Upper lobe of right lung (tissue), 1 donor: ENCODE measurements at regions not wholly inside any gene's neighbourhood (a gene's known extent, or its start where the extent isn't known, plus 50 kb on each side); places are given as distances from the start of the nearest gene placed in this dataset.
"Not testable (repeated sequence)": the region's sequence is repeated elsewhere in the genome, so short reads cannot be mapped to it uniquely, and the experiment has no call there.

ENCODE experiments used
- ATAC-seq: fragments of 200-7000 bp; cut with Tn5 transposase; one replicate; pipeline ENCODE4 v1.9.1; 2020; ENCODE audit warnings: mild to moderate bottlenecking, moderate library complexity
- DNase-seq: peaks from one replicate; pipeline ENCODE4 v3.0.0-alpha.2; 2020
- H3K27ac ChIP-seq: fragments of 200-600 bp; one replicate; pipeline ENCODE4 v1.8.0; 2022
- H3K27me3 ChIP-seq: fragments of 200-600 bp; one replicate; pipeline ENCODE4 v1.8.0; 2022; ENCODE audit warnings: mild to moderate bottlenecking
- H3K36me3 ChIP-seq: fragments of 200-600 bp; one replicate; pipeline ENCODE4 v1.8.0; 2022
- H3K4me1 ChIP-seq: fragments of 200-600 bp; one replicate; pipeline ENCODE4 v1.8.0; 2022
- H3K4me3 ChIP-seq: fragments of 200-600 bp; one replicate; pipeline ENCODE4 v1.8.0; 2022; ENCODE audit warnings: mild to moderate bottlenecking
- H3K9me3 ChIP-seq: fragments of 200-600 bp; one replicate; pipeline ENCODE4 v1.8.0; 2022
- intact Hi-C: fragments of 100-400 bp; cut with DNase I; formaldehyde crosslinking; loops from one replicate; pipeline ENCODE4 v1.11.0; 2022
- TF ChIP-seq, protein P1 (sequence below): fragments of 200-600 bp; IDR thresholded peaks from one replicate; pipeline ENCODE4 v1.8.0; 2022; ENCODE audit warnings: antibody characterized with exemption
- donor health status: DM: no; HTN: yes; CAD: no; lungs with severe emphysema.

DNA sequence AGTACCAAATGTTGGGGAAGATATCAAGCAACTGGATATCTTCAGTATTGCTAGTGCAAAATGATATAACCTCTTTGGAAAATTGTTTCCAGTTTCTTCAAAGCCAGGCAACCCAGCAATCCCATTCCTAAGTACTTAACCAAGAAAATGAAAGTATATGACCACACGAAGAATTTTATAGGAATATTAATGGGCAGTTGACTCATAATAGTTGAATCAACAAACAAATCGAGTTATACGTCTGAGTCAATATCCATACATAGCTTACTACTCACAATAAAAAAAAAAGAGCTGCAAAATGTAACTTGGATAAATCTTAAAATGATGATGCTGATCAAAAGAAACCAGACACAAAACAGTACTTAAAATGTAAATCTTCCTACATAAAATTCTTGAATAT, 810.4 kb downstream of the METTL4 start:
- intact Hi-C loops = no loop called here
- no peak overlapping the region for H3K4me3 ChIP-seq

DNA sequence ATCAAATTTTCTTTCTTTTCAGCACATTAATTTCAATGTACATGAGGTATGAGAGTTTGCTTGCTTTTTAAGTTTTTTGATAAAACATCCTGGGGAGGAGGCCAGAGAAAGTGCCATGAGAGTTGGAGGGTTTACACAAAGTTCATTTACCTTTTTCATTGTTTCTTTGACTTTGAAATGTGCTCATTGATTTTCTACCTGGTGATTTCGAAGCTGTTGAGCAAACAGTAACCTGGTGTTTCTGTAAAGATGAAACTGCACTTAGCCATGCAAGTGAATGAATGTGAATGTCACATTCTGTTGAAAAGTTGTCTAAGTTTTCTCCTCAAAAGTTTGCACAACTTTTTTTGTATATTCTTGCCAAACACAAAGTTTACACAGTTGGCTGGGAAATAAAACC, 797.0 kb downstream of the METTL4 start:
- Histone ChIP-seq H3K36me3 (no peaks in the 10 kb centered on the region), H3K27ac (no peak overlapping the region), H3K27me3 (no peaks in the 10 kb centered on the region), H3K9me3 (no peaks in the 10 kb centered on the region), H3K4me1 (no peaks in the 10 kb centered on the region), H3K4me3 (no peak overlapping the region)
- intact Hi-C loops = no loop called here
- TF ChIP-seq, protein P1, sequence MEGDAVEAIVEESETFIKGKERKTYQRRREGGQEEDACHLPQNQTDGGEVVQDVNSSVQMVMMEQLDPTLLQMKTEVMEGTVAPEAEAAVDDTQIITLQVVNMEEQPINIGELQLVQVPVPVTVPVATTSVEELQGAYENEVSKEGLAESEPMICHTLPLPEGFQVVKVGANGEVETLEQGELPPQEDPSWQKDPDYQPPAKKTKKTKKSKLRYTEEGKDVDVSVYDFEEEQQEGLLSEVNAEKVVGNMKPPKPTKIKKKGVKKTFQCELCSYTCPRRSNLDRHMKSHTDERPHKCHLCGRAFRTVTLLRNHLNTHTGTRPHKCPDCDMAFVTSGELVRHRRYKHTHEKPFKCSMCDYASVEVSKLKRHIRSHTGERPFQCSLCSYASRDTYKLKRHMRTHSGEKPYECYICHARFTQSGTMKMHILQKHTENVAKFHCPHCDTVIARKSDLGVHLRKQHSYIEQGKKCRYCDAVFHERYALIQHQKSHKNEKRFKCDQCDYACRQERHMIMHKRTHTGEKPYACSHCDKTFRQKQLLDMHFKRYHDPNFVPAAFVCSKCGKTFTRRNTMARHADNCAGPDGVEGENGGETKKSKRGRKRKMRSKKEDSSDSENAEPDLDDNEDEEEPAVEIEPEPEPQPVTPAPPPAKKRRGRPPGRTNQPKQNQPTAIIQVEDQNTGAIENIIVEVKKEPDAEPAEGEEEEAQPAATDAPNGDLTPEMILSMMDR = no peak
- DNase-seq (no peak), ATAC-seq (no peak)

More for the DNA sequence above, 810.4 kb downstream of the METTL4 start:
- no peak for DNase-seq
- H3K27ac ChIP-seq = no peak overlapping the region
- ATAC-seq = no peak
- no peaks in the 10 kb centered on the region for H3K4me1 ChIP-seq
- no peaks in the 10 kb centered on the region for H3K9me3 ChIP-seq
- no peaks in the 10 kb centered on the region for H3K36me3 ChIP-seq
- H3K27me3 ChIP-seq = no peaks in the 10 kb centered on the region
- TF ChIP-seq, protein P1 = no peak

DNA sequence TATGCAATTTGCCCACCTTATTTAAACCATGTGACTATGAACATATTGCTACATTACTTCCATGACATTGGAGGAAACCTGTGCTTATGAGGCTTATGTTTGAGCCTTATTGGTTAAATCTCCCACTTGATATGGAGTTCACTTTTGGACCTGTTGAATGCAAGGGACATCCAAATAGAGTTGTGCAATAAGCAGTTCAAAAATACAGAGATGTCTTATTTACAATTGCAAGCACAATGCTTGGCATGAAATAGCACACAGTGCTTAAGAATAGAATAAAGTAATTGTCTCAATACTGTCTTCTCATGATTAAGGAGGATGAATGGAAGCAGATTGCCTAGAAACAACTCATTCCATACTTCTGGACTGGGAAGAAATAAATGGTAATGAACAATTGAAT, 793.5 kb downstream of the METTL4 start:
- Histone ChIP-seq H3K27ac (no peak overlapping the region), H3K9me3 (no peaks in the 10 kb centered on the region), H3K36me3 (no peaks in the 10 kb centered on the region), H3K27me3 (no peaks in the 10 kb centered on the region), H3K4me1 (no peaks in the 10 kb centered on the region), H3K4me3 (no peak overlapping the region)
- no peak for ATAC-seq
- intact Hi-C loops = no loop called here
- TF ChIP-seq, protein P1 = no peak
- no peak for DNase-seq

DNA sequence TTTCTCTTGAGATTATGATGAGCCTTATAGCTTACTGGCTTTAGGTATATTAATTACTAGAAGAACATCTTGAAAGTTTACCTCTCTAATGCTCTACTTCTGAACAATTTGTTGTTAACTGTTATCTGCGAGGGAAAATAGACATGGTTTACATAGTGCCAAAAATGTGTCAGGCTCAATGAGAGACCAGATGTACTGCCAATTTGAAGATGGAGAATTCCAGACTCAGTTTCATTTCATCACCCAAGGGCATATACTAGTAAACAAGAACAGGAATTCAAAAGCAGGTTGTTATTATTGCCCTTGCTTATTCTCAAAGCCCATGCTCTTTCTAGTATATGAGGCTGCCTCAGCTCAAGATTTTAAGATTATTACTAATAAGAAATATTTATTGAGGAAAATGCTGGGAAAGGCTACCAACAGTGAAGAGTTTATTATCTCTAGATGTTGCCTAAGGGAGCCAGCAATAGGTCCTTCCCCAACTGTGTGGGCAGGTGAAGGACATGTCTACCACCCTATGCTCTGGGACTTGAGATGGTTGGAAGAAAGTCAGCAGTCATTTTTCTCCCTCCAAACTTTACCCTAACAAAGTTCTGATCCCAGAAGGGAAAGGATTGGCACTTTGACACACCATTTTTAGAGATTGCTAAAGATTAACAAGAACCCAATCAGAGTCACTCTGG, 792.7 kb downstream of the METTL4 start:
- no peaks in the 10 kb centered on the region for H3K4me1 ChIP-seq
- no peaks in the 10 kb centered on the region for H3K36me3 ChIP-seq
- no peak overlapping the region for H3K4me3 ChIP-seq
- intact Hi-C loops = no loop called here
- no peak for ATAC-seq
- no peaks in the 10 kb centered on the region for H3K27me3 ChIP-seq
- H3K27ac ChIP-seq = no peak overlapping the region
- H3K9me3 ChIP-seq = no peaks in the 10 kb centered on the region
- TF ChIP-seq, protein P1 = no peak
- no peak for DNase-seq

DNA sequence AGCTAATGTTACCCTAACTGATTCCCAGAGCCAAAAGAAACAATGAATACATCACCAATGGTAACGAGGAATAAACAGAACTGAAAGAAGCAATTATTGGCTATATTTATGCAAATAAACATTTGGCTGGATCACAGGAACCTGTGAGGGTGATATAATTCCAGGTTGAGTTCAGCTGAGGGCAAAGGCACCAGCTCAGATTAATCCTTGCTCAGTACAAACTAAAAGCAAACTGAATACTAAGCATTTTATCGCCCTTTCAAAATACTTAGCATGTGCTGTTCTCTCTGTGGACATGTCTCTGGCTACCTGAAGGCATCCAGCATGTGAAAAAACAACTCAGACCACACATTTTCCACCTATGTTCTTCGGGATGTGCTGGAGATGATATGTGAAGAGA, 791.7 kb downstream of the METTL4 start:
- no peaks in the 10 kb centered on the region for H3K27me3 ChIP-seq
- no peak overlapping the region for H3K4me3 ChIP-seq
- TF ChIP-seq, protein P1 = no peak
- H3K9me3 ChIP-seq = no peaks in the 10 kb centered on the region
- no peak for ATAC-seq
- no peak overlapping the region for H3K27ac ChIP-seq
- H3K36me3 ChIP-seq = no peaks in the 10 kb centered on the region
- H3K4me1 ChIP-seq = no peaks in the 10 kb centered on the region
- intact Hi-C loops = no loop called here
- no peak for DNase-seq

DNA sequence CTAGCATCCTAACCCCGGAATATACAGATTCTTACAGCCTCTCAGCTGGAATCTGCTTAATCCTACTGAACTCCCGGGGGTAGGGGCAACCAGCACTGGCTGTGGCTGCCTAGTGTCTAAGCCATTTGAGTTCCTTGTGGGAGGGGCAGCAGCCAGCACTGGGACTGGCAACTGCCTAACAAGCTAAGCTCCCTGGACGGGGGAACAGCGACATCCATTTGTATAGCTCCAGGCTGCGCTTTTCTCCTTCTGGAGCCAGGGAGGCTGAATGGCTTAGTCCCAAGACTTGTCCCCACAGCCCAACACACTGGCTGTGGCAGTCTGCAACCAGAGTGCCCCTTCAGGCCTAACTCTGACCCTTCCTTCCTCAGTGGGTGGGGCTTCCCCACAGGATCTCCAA, 787.2 kb downstream of the METTL4 start:
- H3K27me3 ChIP-seq = no peaks in the 10 kb centered on the region
- DNase-seq = no peak

DNA sequence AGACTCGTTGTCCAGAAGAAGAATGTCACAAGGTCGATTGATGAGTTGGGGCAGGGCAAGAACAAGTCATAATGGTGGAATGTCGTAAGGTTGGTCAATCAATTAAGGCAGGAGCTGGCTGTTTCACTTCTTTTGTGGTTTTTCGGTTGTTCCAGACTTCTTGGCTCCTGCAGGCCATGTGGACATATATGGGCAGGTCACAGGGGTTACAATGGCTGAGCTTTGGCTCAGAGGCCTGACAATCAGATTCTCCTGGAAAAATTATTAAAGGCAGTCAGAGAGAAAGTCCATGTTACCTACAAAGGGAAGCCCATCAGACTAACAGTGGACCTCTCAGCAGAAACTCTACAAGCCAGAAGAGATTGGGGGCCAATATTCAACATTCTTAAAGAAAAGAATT, 785.3 kb downstream of the METTL4 start:
- H3K27me3 ChIP-seq, intact Hi-C loops, H3K27ac ChIP-seq, H3K9me3 ChIP-seq, H3K4me1 ChIP-seq, DNase-seq, H3K4me3 ChIP-seq, H3K36me3 ChIP-seq, ATAC-seq: not testable (repeated sequence)

More for the DNA sequence above, 787.2 kb downstream of the METTL4 start:
- TF ChIP-seq, protein P1 = no peak
- ATAC-seq = no peak
- H3K4me3 ChIP-seq = no peak overlapping the region
- no peak overlapping the region for H3K27ac ChIP-seq
- H3K4me1 ChIP-seq = no peaks in the 10 kb centered on the region
- intact Hi-C loops = no loop called here
- no peaks in the 10 kb centered on the region for H3K9me3 ChIP-seq
- no peaks in the 10 kb centered on the region for H3K36me3 ChIP-seq
